Stimulated activated CD4-positive, alpha-beta T cell treated with anti-CD3 and anti-CD28 coated beads, TNF-alpha, amount 100 ng/mL, for 24 hours (primary cell): ENCODE measurements at regions not wholly inside any gene's neighbourhood (a gene's known extent, or its start where the extent isn't known, plus 50 kb on each side); places are given as distances from the start of the nearest gene placed in this dataset.

Source experiments
- DNase-seq, 3 experiments: peaks; one replicate each; pipeline ENCODE4 v3.0.0-alpha.2; 2020; ENCODE audit warnings: low read depth in 3 of 3

- no peak for DNase-seq
Measured at GRCh38 chr10:128661404-128662197, 535.4 kb upstream of the MKI67 start.

GRCh38 chr10:128662520-128662919, 536.3 kb upstream of the MKI67 start:
- DNase-seq, result no peak

- DNase-seq, result no peak
Measured at GRCh38 chr10:128664729-128665128, 538.5 kb upstream of the MKI67 start.

- DNase-seq, result no peak
Measured at GRCh38 chr10:128675405-128675804, 549.2 kb upstream of the MKI67 start.

GRCh38 chr10:128680116-128680515, 553.9 kb upstream of the MKI67 start:
- no peak for DNase-seq

- no peak for DNase-seq
Measured at GRCh38 chr10:128684215-128684614, 558.0 kb upstream of the MKI67 start.

GRCh38 chr10:128686630-128687278, 560.5 kb upstream of the MKI67 start:
- DNase-seq, result no peak

GRCh38 chr10:128687408-128687807, 561.2 kb upstream of the MKI67 start:
- DNase-seq, result no peak

GRCh38 chr10:128687927-128688549, 561.8 kb upstream of the MKI67 start:
- DNase-seq, result no peak

GRCh38 chr10:128689667-128690066, 563.4 kb upstream of the MKI67 start:
- no peak for DNase-seq

GRCh38 chr10:128693493-128694131, 567.4 kb upstream of the MKI67 start:
- DNase-seq, result no peak

GRCh38 chr10:128694168-128694850, 568.1 kb upstream of the MKI67 start:
- DNase-seq, result no peak

- no peak for DNase-seq
Measured at GRCh38 chr10:128694851-128695725, 568.9 kb upstream of the MKI67 start.

GRCh38 chr10:128695931-128696330, 569.7 kb upstream of the MKI67 start:
- DNase-seq, result no peak

GRCh38 chr10:128697437-128697836, 571.2 kb upstream of the MKI67 start:
- DNase-seq, result no peak

GRCh38 chr10:128701381-128701780, 575.2 kb upstream of the MKI67 start:
- DNase-seq, result no peak

GRCh38 chr10:128701837-128702236, 575.6 kb upstream of the MKI67 start:
- DNase-seq, result no peak

GRCh38 chr10:128704716-128705115, 578.5 kb upstream of the MKI67 start:
- DNase-seq, result no peak

GRCh38 chr10:128708182-128708581, 582.0 kb upstream of the MKI67 start:
- DNase-seq, result no peak

GRCh38 chr10:128709686-128710085, 583.5 kb upstream of the MKI67 start:
- no peak for DNase-seq
